ENCODE measurements at regions not wholly inside any gene's neighbourhood (a gene's known extent, or its start where the extent isn't known, plus 50 kb on each side); places are given as distances from the start of the nearest gene placed in this dataset.

- H3K36me3 ChIP-seq (ENCODE audit: control insufficient read depth, low read length) = no peaks in the 10 kb centered on the region
- H4K20me1 ChIP-seq (ENCODE audit: control insufficient read depth, insufficient read depth, low read depth, low read length) = no peaks in the 10 kb centered on the region
- no peaks in the 10 kb centered on the region for H3K9me2 ChIP-seq (replicated peaks; ENCODE audit: control insufficient read depth, low read length)
- H3K79me2 ChIP-seq (ENCODE audit: control insufficient read depth, low read length) = no peaks in the 10 kb centered on the region
- TF ChIP-seq EZH2phosphoT487 (IDR thresholded peaks at IDR 0.05; ENCODE audit: borderline replicate concordance, low read length) (no peak), CTCF (IDR thresholded peaks at IDR 0.05; ENCODE audit: low read depth, low read length, poor library complexity, severe bottlenecking) (no peak)
- H3K4me1 ChIP-seq (ENCODE audit: control insufficient read depth, low read length) = no peaks in the 10 kb centered on the region
- no peaks in the 10 kb centered on the region for H3K9me3 ChIP-seq (ENCODE audit: control insufficient read depth, insufficient read depth, low read length)
- H3K4me3 ChIP-seq (ENCODE audit: low read length) = no peak overlapping the region
- no peaks in the 10 kb centered on the region for H3K27me3 ChIP-seq (ENCODE audit: control insufficient read depth, low read length)
- H3K4me2 ChIP-seq (ENCODE audit: low read length) = no peak overlapping the region
- H3F3A ChIP-seq (ENCODE audit: control insufficient read depth, insufficient read depth) = no peaks in the 10 kb centered on the region
- no peak overlapping the region for H3K27ac ChIP-seq (ENCODE audit: low read depth, low read length)
Measured at GRCh38 chr4:136737066-136737465, 795.2 kb downstream of the PCDH18 start.

- H4K20me1 ChIP-seq (ENCODE audit: control insufficient read depth, insufficient read depth, low read depth, low read length) = no peaks in the 10 kb centered on the region
- no peaks in the 10 kb centered on the region for H3K9me3 ChIP-seq (ENCODE audit: control insufficient read depth, insufficient read depth, low read length)
- H3K36me3 ChIP-seq (ENCODE audit: control insufficient read depth, low read length) = no peaks in the 10 kb centered on the region
- no peaks in the 10 kb centered on the region for H3K79me2 ChIP-seq (ENCODE audit: control insufficient read depth, low read length)
- no peaks in the 10 kb centered on the region for H3F3A ChIP-seq (ENCODE audit: control insufficient read depth, insufficient read depth)
- H3K4me3 ChIP-seq (ENCODE audit: low read length) = no peak overlapping the region
- no peaks in the 10 kb centered on the region for H3K27me3 ChIP-seq (ENCODE audit: control insufficient read depth, low read length)
- H3K27ac ChIP-seq (ENCODE audit: low read depth, low read length) = no peak overlapping the region
- TF ChIP-seq CTCF (IDR thresholded peaks at IDR 0.05; ENCODE audit: low read depth, low read length, poor library complexity, severe bottlenecking) (no peak), EZH2phosphoT487 (IDR thresholded peaks at IDR 0.05; ENCODE audit: borderline replicate concordance, low read length) (no peak)
- no peak overlapping the region for H3K4me2 ChIP-seq (ENCODE audit: low read length)
- no peaks in the 10 kb centered on the region for H3K4me1 ChIP-seq (ENCODE audit: control insufficient read depth, low read length)
- no peaks in the 10 kb centered on the region for H3K9me2 ChIP-seq (replicated peaks; ENCODE audit: control insufficient read depth, low read length)
Measured at GRCh38 chr4:136731025-136731424, 801.3 kb downstream of the PCDH18 start.

- Histone ChIP-seq H4K20me1 (ENCODE audit: control insufficient read depth, insufficient read depth, low read depth, low read length) (no peaks in the 10 kb centered on the region), H3K4me3 (ENCODE audit: low read length) (no peak overlapping the region), H3K27ac (ENCODE audit: low read depth, low read length) (no peak overlapping the region), H3K27me3 (ENCODE audit: control insufficient read depth, low read length) (no peaks in the 10 kb centered on the region), H3K79me2 (ENCODE audit: control insufficient read depth, low read length) (no peaks in the 10 kb centered on the region), H3K36me3 (ENCODE audit: control insufficient read depth, low read length) (no peaks in the 10 kb centered on the region), H3K9me3 (ENCODE audit: control insufficient read depth, insufficient read depth, low read length) (no peaks in the 10 kb centered on the region), H3K4me2 (ENCODE audit: low read length) (no peak overlapping the region), H3K9me2 (replicated peaks; ENCODE audit: control insufficient read depth, low read length) (no peaks in the 10 kb centered on the region), H3F3A (ENCODE audit: control insufficient read depth, insufficient read depth) (no peaks in the 10 kb centered on the region), H3K4me1 (ENCODE audit: control insufficient read depth, low read length) (no peaks in the 10 kb centered on the region)
- TF ChIP-seq CTCF (IDR thresholded peaks at IDR 0.05; ENCODE audit: low read depth, low read length, poor library complexity, severe bottlenecking) (no peak), EZH2phosphoT487 (IDR thresholded peaks at IDR 0.05; ENCODE audit: borderline replicate concordance, low read length) (no peak)
Measured at GRCh38 chr4:136725286-136726081, 806.8 kb downstream of the PCDH18 start.
